HEK293T (cell line): ENCODE measurements at regions not wholly inside any gene's neighbourhood (a gene's known extent, or its start where the extent isn't known, plus 50 kb on each side); places are given as distances from the start of the nearest gene placed in this dataset.
"Not testable (repeated sequence)": the region's sequence is repeated elsewhere in the genome, so short reads cannot be mapped to it uniquely, and the experiment has no call there.

Source experiments
- CTCF ChIA-PET: fragments of 350-600 bp; formaldehyde crosslinking; extraction: SDS; loops from one replicate; lab custom pipeline; 2021; ENCODE audit warnings: antibody characterized with exemption, inconsistent platforms; lab: Yijun Ruan, JAX
- POLR2A ChIA-PET: fragments of 350-600 bp; formaldehyde crosslinking; extraction: SDS; loops from one replicate; lab custom pipeline; 2020; ENCODE audit warnings: antibody characterized with exemption, inconsistent platforms; lab: Yijun Ruan, JAX
- DNase-seq: peaks from one replicate; pipeline ENCODE4 v3.0.0; 2012; ENCODE audit warnings: mixed read lengths; ENCODE audit errors: extremely low spot score

- DNase-seq: not testable (repeated sequence)
Observed at GRCh38 chr2:87565116-87565515, 182.8 kb upstream of the PLGLB2 start.

DNA sequence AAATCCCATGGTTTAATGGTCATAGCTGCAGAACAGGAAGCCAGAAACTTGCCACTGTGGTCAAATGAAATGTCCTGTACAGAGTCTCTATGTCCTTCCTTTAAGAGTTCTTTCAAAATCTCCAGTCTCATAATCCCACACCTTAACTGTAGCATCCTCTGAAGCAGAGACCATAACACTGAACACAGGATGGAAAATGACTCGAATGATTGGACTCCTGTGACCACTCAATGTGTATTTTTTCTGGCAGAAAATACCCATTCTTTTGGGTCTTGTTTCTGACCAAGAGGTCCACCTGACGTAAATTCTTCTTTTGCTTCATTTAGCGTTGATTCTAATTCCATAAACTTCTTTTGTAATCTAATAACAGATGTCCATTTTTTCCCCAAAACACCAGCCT lies 181.4 kb upstream of the PLGLB2 start:
- CTCF ChIA-PET, DNase-seq, POLR2A ChIA-PET: not testable (repeated sequence)

More at GRCh38 chr2:87565116-87565515, 182.8 kb upstream of the PLGLB2 start:
- CTCF ChIA-PET, POLR2A ChIA-PET: not testable (repeated sequence)

GRCh38 chr2:87567093-87567492 lies 180.8 kb upstream of the PLGLB2 start:
- POLR2A ChIA-PET, DNase-seq, CTCF ChIA-PET: not testable (repeated sequence)

GRCh38 chr2:87567912-87568311 lies 180.0 kb upstream of the PLGLB2 start:
- POLR2A ChIA-PET, DNase-seq, CTCF ChIA-PET: not testable (repeated sequence)

DNA sequence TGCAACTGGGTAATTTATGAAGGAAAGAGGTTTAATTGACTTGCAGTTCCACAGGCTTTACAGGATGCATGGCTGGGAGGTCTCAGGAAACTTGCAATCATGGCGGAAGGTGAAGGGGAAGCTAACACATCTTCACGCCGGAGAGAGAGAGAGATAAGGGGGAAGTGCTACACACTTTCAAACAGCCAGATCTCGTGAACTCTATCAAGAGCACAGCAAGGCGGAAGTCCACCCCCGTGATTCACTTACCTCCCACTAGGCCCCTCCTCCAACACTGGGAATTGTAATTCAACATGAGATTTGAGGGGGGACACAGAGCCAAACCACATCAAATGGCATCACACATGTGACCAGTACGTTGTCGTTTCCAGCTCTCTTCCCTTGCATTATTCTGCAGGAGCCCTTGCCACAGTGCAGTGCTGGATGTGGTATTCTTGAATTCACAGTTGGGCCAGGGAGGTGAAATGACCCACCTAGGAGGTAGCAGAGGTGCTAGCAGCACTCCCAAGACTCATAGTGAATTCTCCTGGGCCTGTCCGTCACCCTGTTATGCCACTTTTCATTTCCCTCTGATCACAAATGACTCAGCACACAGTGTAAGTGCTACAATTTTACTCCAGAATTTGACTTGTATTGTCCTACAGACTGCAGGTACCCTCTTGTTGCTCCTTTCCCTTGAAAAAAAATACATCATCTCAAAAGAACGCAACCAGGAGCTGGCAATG lies 179.2 kb upstream of the PLGLB2 start:
- POLR2A ChIA-PET, DNase-seq, CTCF ChIA-PET: not testable (repeated sequence)

GRCh38 chr2:87569689-87570397 lies 178.0 kb upstream of the PLGLB2 start:
- DNase-seq, CTCF ChIA-PET, POLR2A ChIA-PET: not testable (repeated sequence)

- CTCF ChIA-PET, POLR2A ChIA-PET, DNase-seq: not testable (repeated sequence)
Observed at GRCh38 chr2:87571889-87572465, 175.9 kb upstream of the PLGLB2 start.

DNA sequence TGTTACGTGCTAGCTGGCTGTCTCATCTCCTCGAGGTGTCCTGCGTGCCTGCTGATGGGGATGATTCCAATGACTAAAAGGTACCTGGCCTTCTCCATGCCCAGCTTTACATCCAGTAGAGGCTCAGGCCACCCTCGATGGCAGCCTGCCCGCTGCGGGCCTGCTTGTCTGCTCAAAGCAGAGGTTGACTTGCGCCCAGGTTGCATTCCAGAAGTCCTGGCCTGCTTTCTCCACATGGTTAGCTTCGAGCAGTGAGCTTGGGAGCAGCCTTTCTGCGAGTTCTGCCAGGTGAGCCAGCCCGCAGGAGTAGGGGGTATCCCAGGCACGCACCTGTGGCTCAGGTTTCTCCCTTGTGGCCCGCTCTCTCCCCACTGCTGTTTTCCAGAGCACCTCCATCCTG lies 175.0 kb upstream of the PLGLB2 start:
- POLR2A ChIA-PET, DNase-seq, CTCF ChIA-PET: not testable (repeated sequence)

DNA sequence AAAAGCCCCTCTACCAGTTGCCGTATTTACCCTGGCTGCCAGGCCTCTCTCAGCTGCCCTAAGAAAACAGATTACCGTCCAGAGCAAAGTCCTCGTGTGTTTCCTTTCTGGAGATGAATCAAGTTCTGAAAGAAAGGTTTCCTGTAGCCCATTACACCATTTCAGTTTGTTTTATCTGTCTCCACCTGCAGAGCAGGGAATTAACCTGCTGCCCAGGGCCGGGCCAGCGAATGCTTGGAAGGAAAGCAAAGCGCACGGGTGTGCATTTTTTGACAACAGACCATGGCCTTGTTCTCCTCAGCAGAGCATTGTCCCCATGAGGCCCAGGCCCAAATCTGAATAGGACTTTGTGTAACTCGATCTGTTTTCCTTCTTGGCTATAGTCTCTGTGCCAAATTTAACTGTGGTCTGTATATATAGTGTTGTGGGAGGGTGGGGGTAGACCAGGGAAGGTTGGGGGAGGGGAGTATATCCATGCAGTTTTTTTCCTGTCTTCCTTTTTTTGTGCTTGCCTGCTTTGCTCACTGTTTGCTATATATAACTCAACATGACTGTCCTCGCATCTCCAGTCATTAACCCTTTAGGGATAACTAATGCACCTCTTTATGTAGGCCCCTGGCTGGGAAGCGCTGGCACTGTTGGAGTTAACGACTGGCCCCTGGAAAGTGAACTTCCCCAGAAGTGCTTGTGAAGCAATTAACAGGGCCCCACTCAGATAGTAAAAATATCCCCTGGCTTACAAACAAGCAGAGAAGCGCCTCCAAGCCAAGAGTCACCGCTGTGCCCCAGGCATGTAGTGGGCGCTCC lies 174.3 kb upstream of the PLGLB2 start:
- POLR2A ChIA-PET, DNase-seq, CTCF ChIA-PET: not testable (repeated sequence)

DNA sequence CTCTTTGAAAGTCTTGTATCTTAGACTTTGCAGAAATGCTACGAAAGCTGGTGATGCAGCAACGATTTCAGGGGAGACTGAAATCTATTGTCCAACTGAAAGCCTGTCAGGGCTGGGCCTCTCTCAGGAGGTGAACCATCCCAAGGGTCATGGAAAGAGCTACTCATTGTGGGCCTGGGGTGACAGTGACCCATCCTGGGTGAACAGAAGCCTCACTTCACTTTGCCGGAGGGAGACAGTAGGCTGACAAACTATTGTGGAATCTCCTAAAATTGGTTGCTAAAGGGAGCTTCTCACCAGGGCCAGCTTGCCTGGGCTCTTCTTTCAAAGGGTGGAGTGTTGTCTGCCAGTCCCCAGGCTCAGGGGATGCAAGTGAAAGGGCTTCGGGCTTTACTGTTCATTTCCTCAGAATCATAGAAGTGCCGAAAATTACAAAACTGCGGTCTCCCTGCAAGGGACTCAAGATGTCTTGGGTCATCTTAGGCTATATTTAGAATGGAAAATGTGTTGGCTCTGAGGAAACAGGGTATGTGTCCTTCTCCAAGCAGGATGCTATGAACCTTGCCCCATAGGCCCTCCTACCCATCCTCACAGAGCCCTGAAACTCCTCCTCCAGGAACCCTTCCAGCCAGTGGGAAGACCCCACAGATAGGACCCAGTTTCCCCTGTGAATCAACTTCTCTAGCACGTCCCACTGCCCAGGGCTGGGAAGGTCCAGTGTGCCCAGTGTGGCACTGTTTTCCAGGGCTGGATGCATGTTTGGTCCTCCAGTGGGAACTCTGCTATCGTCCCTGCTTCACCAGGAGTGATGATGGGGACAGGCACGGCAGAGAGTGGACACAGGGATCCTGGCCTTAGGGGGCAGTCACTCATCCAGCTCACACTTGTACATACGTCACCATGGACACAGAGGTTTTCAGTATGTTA lies 173.4 kb upstream of the PLGLB2 start:
- CTCF ChIA-PET, POLR2A ChIA-PET, DNase-seq: not testable (repeated sequence)

DNA sequence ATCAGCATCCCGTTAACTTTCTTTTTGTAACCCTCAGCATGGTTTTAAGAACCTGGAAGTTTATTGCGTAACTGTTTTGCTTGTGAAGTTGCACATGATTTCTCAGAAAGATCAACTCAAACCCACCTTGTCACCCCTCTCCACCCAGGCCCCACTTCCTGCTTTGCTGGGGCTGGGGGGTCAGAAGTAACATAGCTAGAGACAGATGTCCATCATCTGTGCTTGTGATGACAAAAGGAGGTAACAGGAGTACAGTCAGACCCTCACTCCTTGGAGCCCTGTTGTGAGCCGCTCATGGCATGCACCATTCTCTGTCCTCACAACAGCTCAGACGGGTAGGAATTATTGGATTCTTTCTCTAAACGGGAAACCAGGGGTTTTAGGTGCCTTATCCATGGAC lies 172.7 kb upstream of the PLGLB2 start:
- POLR2A ChIA-PET, CTCF ChIA-PET, DNase-seq: not testable (repeated sequence)

GRCh38 chr2:87577358-87577757 lies 170.5 kb upstream of the PLGLB2 start:
- POLR2A ChIA-PET, DNase-seq, CTCF ChIA-PET: not testable (repeated sequence)

DNA sequence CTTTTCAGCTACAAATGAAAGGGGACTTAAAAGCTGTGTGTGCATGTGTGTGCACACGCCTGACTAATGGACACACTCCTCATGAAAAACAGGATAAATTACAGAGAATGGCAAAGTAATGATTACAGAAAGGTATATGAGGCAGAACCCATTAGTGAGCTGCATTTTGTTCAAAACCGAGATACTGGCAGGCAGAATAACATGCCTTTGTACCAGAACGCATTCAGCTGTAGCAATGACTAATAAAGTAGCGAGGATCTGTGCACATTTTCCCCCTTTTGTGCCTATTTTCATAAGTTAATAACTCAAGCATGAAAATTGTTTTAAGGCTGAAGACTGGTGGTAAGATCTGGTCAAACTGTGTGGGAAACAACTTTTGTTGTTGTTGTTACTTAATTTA lies 165.7 kb upstream of the PLGLB2 start:
- DNase-seq, POLR2A ChIA-PET, CTCF ChIA-PET: not testable (repeated sequence)

DNA sequence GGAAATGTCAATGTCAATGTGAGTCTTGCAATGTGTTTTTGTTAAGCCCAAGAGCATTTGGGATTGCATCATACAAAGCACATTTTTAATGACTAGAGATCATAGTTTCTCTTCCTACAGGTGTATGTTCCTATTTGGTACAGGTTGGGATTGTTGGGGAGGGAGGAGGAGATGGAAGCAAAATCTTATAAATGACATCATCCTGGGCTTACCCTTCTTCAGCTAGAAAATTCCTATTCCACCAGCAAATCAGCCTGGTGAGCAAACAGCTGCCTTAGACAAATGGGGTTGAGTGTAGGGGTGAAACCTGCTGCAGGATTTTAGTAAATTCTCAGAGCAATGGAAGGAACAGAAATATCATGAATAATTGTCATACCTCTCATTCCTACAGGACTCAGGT lies 165.3 kb upstream of the PLGLB2 start:
- DNase-seq, CTCF ChIA-PET, POLR2A ChIA-PET: not testable (repeated sequence)

DNA sequence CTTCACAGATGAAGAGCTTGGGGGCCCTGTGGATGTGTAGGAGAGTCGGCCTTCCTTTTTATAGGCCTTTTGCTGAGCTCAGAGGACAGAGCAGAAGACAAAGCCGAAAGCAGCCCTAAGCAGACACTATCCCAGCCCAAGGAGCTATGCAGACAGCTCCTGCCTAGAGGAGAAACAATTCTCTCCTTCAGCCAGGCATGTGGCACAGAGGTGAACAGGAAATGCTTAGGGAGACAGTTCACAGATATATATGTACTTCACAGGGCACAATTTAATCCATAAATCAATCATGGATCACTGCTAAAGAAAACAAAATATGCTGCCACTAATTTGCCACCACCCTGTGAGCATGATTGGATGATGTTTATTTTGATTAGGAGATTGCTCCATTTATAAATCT lies 164.5 kb upstream of the PLGLB2 start:
- POLR2A ChIA-PET, CTCF ChIA-PET, DNase-seq: not testable (repeated sequence)

DNA sequence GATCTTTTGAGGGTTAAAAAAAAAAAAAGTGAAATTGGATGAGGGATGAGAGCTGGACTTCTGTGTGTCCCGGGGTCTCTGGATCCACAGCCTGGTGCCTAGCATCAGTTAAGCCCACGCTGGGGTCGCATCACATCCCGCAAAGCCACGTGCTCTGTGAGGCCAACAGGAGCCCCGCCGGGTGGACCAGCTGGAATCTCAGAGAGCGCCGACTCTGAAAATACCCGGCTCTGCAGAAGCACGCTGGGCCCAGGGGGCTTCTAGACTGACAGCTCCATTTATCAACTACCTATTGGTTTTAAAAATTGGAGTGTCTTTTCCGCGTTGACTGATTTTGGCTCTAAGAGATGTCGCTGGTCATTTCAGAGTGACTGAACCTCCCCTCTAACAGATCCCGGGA lies 164.1 kb upstream of the PLGLB2 start:
- CTCF ChIA-PET, POLR2A ChIA-PET, DNase-seq: not testable (repeated sequence)

DNA sequence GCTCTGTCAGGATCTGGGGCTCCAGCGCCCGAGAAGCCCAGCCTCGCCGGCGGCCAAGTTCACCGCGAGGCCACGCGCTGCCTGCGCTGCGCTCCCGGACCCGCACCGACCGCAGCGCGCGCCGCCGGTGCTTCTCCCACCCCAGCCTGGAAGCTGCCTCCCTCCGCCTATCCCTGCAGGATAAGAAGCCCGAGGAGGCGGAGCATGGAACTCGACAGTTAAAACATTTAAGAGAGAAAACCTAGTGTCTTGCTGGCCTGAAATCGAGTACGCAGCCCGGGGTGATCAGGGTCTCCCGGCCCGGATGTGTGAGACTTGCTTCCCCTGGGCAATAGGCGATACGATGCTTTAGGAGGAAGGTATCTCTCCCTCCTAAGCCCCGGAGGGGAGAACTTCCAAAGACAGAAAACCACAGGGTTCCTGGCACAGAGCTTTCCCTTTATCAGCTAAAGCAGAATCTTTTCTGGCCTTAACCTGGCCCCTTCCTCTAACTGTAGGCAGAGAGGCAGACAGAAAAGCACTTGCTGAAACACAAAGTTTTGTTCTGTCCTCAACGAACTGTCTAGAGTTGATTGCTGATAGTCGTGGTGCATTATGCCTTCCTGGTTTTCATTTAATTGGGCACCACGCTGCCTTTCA lies 163.5 kb upstream of the PLGLB2 start:
- POLR2A ChIA-PET, DNase-seq, CTCF ChIA-PET: not testable (repeated sequence)
